ENCODE measurements at regions not wholly inside any gene's neighbourhood (a gene's known extent, or its start where the extent isn't known, plus 50 kb on each side); places are given as distances from the start of the nearest gene placed in this dataset.

DNA sequence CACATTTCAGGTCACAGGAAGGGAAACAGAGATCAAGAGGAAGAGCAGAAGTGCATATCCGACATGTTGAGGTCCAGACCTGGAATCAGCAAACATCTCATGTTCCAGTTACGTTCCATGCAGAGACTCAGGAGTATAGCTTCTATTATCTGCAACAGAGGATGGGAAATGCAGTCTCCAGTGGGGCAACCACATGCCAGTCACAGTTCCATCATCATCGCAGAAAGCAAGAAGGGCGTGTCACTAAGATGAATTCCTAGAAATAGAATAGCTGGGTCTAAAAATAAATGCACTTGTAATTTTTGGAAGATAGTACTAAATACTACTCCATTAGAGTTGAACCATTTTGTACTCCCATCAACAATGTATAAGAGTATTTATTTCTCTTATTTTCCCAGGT is 133.2 kb upstream of the MDFIC start (continued):
- TF ChIP-seq IRF3 (IDR thresholded peaks at IDR 0.05) (no peak), FOS (IDR thresholded peaks at IDR 0.05; ENCODE audit: borderline replicate concordance, extremely low read depth, insufficient read length) (no peak), TCF7 (IDR thresholded peaks at IDR 0.05; ENCODE audit: borderline replicate concordance) (no peak), PAX8 (IDR thresholded peaks at IDR 0.05) (no peak), WRNIP1 (IDR thresholded peaks at IDR 0.05; ENCODE audit: borderline replicate concordance, low read depth, low read length) (no peak), SMAD1 (IDR thresholded peaks at IDR 0.05; ENCODE audit: low read depth, partially characterized antibody) (no peak), JUND (IDR thresholded peaks at IDR 0.05; ENCODE audit: low read depth, low read length) (no peak), HCFC1 (IDR thresholded peaks at IDR 0.05; ENCODE audit: low read length) (no peak), HDAC6 (IDR thresholded peaks at IDR 0.05; ENCODE audit: unreplicated experiment) (no peak), RAD21 (IDR thresholded peaks at IDR 0.05; ENCODE audit: insufficient read depth, low read depth, low read length) (no peak)
- TF ChIP-seq, protein P1, sequence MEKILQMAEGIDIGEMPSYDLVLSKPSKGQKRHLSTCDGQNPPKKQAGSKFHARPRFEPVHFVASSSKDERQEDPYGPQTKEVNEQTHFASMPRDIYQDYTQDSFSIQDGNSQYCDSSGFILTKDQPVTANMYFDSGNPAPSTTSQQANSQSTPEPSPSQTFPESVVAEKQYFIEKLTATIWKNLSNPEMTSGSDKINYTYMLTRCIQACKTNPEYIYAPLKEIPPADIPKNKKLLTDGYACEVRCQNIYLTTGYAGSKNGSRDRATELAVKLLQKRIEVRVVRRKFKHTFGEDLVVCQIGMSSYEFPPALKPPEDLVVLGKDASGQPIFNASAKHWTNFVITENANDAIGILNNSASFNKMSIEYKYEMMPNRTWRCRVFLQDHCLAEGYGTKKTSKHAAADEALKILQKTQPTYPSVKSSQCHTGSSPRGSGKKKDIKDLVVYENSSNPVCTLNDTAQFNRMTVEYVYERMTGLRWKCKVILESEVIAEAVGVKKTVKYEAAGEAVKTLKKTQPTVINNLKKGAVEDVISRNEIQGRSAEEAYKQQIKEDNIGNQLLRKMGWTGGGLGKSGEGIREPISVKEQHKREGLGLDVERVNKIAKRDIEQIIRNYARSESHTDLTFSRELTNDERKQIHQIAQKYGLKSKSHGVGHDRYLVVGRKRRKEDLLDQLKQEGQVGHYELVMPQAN (conservative IDR thresholded peaks at IDR 0.05), result no peak
- TF ChIP-seq, protein P2, sequence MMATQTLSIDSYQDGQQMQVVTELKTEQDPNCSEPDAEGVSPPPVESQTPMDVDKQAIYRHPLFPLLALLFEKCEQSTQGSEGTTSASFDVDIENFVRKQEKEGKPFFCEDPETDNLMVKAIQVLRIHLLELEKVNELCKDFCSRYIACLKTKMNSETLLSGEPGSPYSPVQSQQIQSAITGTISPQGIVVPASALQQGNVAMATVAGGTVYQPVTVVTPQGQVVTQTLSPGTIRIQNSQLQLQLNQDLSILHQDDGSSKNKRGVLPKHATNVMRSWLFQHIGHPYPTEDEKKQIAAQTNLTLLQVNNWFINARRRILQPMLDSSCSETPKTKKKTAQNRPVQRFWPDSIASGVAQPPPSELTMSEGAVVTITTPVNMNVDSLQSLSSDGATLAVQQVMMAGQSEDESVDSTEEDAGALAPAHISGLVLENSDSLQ (IDR thresholded peaks at IDR 0.05), result no peak

Data from GM12878 (cell line).